IMR-90 (cell line): ENCODE measurements at regions not wholly inside any gene's neighbourhood (a gene's known extent, or its start where the extent isn't known, plus 50 kb on each side); places are given as distances from the start of the nearest gene placed in this dataset.

Source experiments
- ATAC-seq: fragments of 200-7000 bp; cut with Tn5 transposase; 2 replicates; pipeline ENCODE4 v1.9.1; 2020; ENCODE audit warnings: low read depth, mild to moderate bottlenecking, moderate library complexity
- BruUV-seq: library from RNA; stranded (reverse); fragments of 400-500 nt; replicated peaks from 2 replicates; lab custom pipeline; 2021; lab: Mats Ljungman, UMichigan
- CTCF ChIA-PET: fragments of 300-600 bp; formaldehyde crosslinking; extraction: SDS; loops from one replicate; lab custom pipeline; 2021; ENCODE audit warnings: antibody characterized with exemption; lab: Yijun Ruan, JAX
- POLR2A ChIA-PET: fragments of 300-600 bp; sonication (Branson Sonifier 250); formaldehyde crosslinking; loops from one replicate; lab custom pipeline; 2022; ENCODE audit warnings: antibody characterized with exemption; ENCODE audit not compliant: unreplicated experiment; lab: Charles Lee
- DNase-seq: peaks from one replicate; pipeline ENCODE4 v3.0.0; 2013
- H2AFZ ChIP-seq: replicated peaks from 2 replicates; pipeline ENCODE3; 2013; ENCODE audit warnings: low read length, mild to moderate bottlenecking; ENCODE audit not compliant: poor library complexity
- H2AK5ac ChIP-seq: 2 replicates; pipeline ENCODE4 v1.6.1; 2013; ENCODE audit warnings: low read depth, low read length, inconsistent platforms
- H2AK9ac ChIP-seq: replicated peaks from 2 replicates; pipeline ENCODE3; 2013; ENCODE audit warnings: mild to moderate bottlenecking, low read depth, low read length, moderate library complexity; ENCODE audit not compliant: poor library complexity
- H2BK120ac ChIP-seq: 2 replicates; pipeline ENCODE4 v1.6.1; 2013; ENCODE audit warnings: low read depth, low read length, inconsistent platforms
- H2BK15ac ChIP-seq: 3 replicates; pipeline ENCODE4 v1.6.1; 2013; ENCODE audit warnings: low read depth, low read length, inconsistent platforms
- H2BK20ac ChIP-seq: 2 replicates; pipeline ENCODE4 v1.6.1; 2013; ENCODE audit warnings: low read depth, mild to moderate bottlenecking, inconsistent platforms, low read length, moderate library complexity
- H2BK5ac ChIP-seq: 2 replicates; pipeline ENCODE4 v1.6.1; 2013; ENCODE audit warnings: mild to moderate bottlenecking, low read depth, low read length, inconsistent platforms; ENCODE audit not compliant: poor library complexity, severe bottlenecking
- H3K14ac ChIP-seq: replicated peaks from 2 replicates; pipeline ENCODE4 v1.6.1; 2013; ENCODE audit warnings: low read depth, low read length, inconsistent platforms
- H3K18ac ChIP-seq: 2 replicates; pipeline ENCODE4 v1.6.1; 2013; ENCODE audit warnings: low read depth, low read length, control low read depth
- H3K23ac ChIP-seq: 2 replicates; pipeline ENCODE4 v1.6.1; 2013; ENCODE audit warnings: low read depth, low read length, inconsistent platforms
- H3K27ac ChIP-seq: 2 replicates; pipeline ENCODE4 v1.5.1; 2013; ENCODE audit warnings: mild to moderate bottlenecking, control low read depth, low read length; ENCODE audit not compliant: insufficient read depth
- H3K27me3 ChIP-seq: 2 replicates; pipeline ENCODE4 v1.6.1; 2013; ENCODE audit warnings: low read length; ENCODE audit not compliant: control insufficient read depth, insufficient read depth
- H3K36me3 ChIP-seq: 2 replicates; pipeline ENCODE4 v1.6.1; 2013; ENCODE audit warnings: low read length, mixed read lengths; ENCODE audit not compliant: control insufficient read depth, insufficient read depth
- H3K4ac ChIP-seq: 2 replicates; pipeline ENCODE4 v1.6.1; 2013; ENCODE audit warnings: low read depth, low read length, inconsistent platforms
- H3K4me1 ChIP-seq: 2 replicates; pipeline ENCODE4 v1.6.1; 2013; ENCODE audit warnings: low read length, mixed read lengths; ENCODE audit not compliant: control insufficient read depth, insufficient read depth
- H3K4me2 ChIP-seq: 2 replicates; pipeline ENCODE4 v1.6.1; 2013; ENCODE audit warnings: low read depth, mild to moderate bottlenecking, control low read depth, low read length, moderate library complexity
- H3K4me3 ChIP-seq: 2 replicates; pipeline ENCODE4 v1.5.1; 2013; ENCODE audit warnings: low read depth, mild to moderate bottlenecking, control low read depth, low read length, moderate library complexity; ENCODE audit not compliant: insufficient read depth
- H3K56ac ChIP-seq: 2 replicates; pipeline ENCODE4 v1.6.1; 2013; ENCODE audit warnings: low read length, inconsistent platforms; ENCODE audit not compliant: insufficient read depth; ENCODE audit errors: extremely low read depth
- H3K79me1 ChIP-seq, 2 experiments: 2 replicates each; pipeline ENCODE4 v1.6.1; 2013; ENCODE audit warnings: low read length in 2 of 2, inconsistent platforms in 1 of 2, low read depth in 1 of 2
- H3K9ac ChIP-seq: 2 replicates; pipeline ENCODE4 v1.6.1; 2013; ENCODE audit warnings: low read depth, low read length, control low read depth
- H3K9me1 ChIP-seq: 2 replicates; pipeline ENCODE4 v1.6.1; 2013; ENCODE audit warnings: low read length, inconsistent platforms; ENCODE audit not compliant: insufficient read depth
- H3K9me3 ChIP-seq: 2 replicates; pipeline ENCODE4 v1.6.1; 2013; ENCODE audit warnings: low read length; ENCODE audit not compliant: control insufficient read depth, insufficient read depth
- H4K20me1 ChIP-seq: 2 replicates; pipeline ENCODE4 v1.6.1; 2013; ENCODE audit warnings: low read length, inconsistent platforms; ENCODE audit not compliant: insufficient read depth
- H4K5ac ChIP-seq: 2 replicates; pipeline ENCODE4 v1.6.1; 2013; ENCODE audit warnings: mild to moderate bottlenecking, low read depth, low read length, control low read depth
- H4K8ac ChIP-seq, 2 experiments: 2 replicates each; pipeline ENCODE4 v1.6.1; 2013; ENCODE audit warnings: low read depth in 2 of 2, low read length in 2 of 2, control low read depth in 1 of 2, inconsistent platforms in 1 of 2
- H4K91ac ChIP-seq: 2 replicates; pipeline ENCODE4 v1.6.1; 2013; ENCODE audit warnings: low read depth, low read length, inconsistent platforms; ENCODE audit not compliant: insufficient read depth
- BHLHE40 ChIP-seq: fragments of 150-350 bp; IDR thresholded peaks from 2 replicates; pipeline ENCODE4 v1.6.1; 2016; ENCODE audit warnings: mild to moderate bottlenecking, low read depth, low read length
- CEBPB ChIP-seq: IDR thresholded peaks from 2 replicates; pipeline ENCODE4 v1.6.1; 2012; ENCODE audit warnings: low read depth, low read length, improper control_type of control experiment
- CHD1 ChIP-seq: IDR thresholded peaks from 2 replicates; pipeline ENCODE4 v1.6.1; 2012; ENCODE audit warnings: low read depth, low read length, improper control_type of control experiment
- FOS ChIP-seq: fragments of 150-350 bp; IDR thresholded peaks from 2 replicates; pipeline ENCODE4 v1.6.1; 2016; ENCODE audit warnings: low read depth, low read length
- MAFK ChIP-seq: IDR thresholded peaks from 2 replicates; pipeline ENCODE4 v1.6.1; 2012; ENCODE audit warnings: low read depth, low read length, improper control_type of control experiment
- MAZ ChIP-seq: IDR thresholded peaks from 2 replicates; pipeline ENCODE4 v1.6.1; 2012; ENCODE audit warnings: low read depth, mild to moderate bottlenecking, low read length, improper control_type of control experiment, moderate library complexity, borderline replicate concordance
- MXI1 ChIP-seq: IDR thresholded peaks from 2 replicates; pipeline ENCODE4 v1.6.1; 2012; ENCODE audit warnings: low read depth, mild to moderate bottlenecking, low read length, moderate library complexity, borderline replicate concordance
- NFE2L2 ChIP-seq: fragments of 150-350 bp; IDR thresholded peaks from 2 replicates; pipeline ENCODE4 v1.6.1; 2016; ENCODE audit warnings: low read depth, mild to moderate bottlenecking, low read length
- POLR2A ChIP-seq: IDR thresholded peaks from 2 replicates; pipeline ENCODE4 v1.6.1; 2012; ENCODE audit warnings: mild to moderate bottlenecking, low read depth, low read length
- RAD21 ChIP-seq: IDR thresholded peaks from 2 replicates; pipeline ENCODE4 v1.6.1; 2012; ENCODE audit warnings: low read length, improper control_type of control experiment
- RCOR1 ChIP-seq: IDR thresholded peaks from 2 replicates; pipeline ENCODE4 v1.6.1; 2012; ENCODE audit warnings: mild to moderate bottlenecking, low read length, improper control_type of control experiment; ENCODE audit not compliant: insufficient replicate concordance
- RFX5 ChIP-seq: IDR thresholded peaks from 2 replicates; pipeline ENCODE4 v1.8.0; 2012; ENCODE audit warnings: low read depth, mild to moderate bottlenecking, low read length, moderate library complexity
- SMC3 ChIP-seq: fragments of 150-350 bp; IDR thresholded peaks from 2 replicates; pipeline ENCODE4 v1.6.1; 2016; ENCODE audit warnings: low read depth, mild to moderate bottlenecking, antibody characterized with exemption, low read length, moderate library complexity
- WGBS, 2 experiments: methylation state at CpG; one replicate each; pipeline versions ENCODE4 v1.1.5 to v1.1.7; 2013; ENCODE audit warnings: missing lambda C conversion rate in 2 of 2; ENCODE audit not compliant: insufficient read length in 1 of 2; ENCODE audit errors: extremely low coverage in 2 of 2; 5-methylcytosine and 5-hydroxymethylcytosine counted together
- dilution Hi-C: fragments of 300-500 bp; cut with HindIII; formaldehyde crosslinking; loops from one replicate; pipeline ENCODE4 v1.14.3; 2018; ENCODE audit warnings: low sequenced_read_pairs; ENCODE audit not compliant: unreplicated experiment
- in situ Hi-C: fragments of 300-500 bp; cut with MboI; formaldehyde crosslinking; loops from 3 replicates; pipeline ENCODE4 v1.14.3; 2019; ENCODE audit warnings: low sequenced_read_pairs, inconsistent platforms, mixed read lengths
- intact Hi-C: fragments of 100-400 bp; cut with micrococcal nuclease; formaldehyde crosslinking; loops from 2 replicates; pipeline ENCODE4 v1.10.0; 2022
- TF ChIP-seq, protein P1 (sequence below): fragments of 150-350 bp; IDR thresholded peaks from 2 replicates; pipeline ENCODE4 v1.6.1; 2016; ENCODE audit warnings: low read depth, mild to moderate bottlenecking, low read length, moderate library complexity, borderline replicate concordance
- TF ChIP-seq, protein P2 (sequence below): conservative IDR thresholded peaks from 2 replicates; pipeline ENCODE4 v1.5.1; 2012; ENCODE audit warnings: mild to moderate bottlenecking, low read depth, low read length, improper control_type of control experiment
- TF ChIP-seq, protein P3 (sequence below): fragments of 150-350 bp; IDR thresholded peaks from 2 replicates; pipeline ENCODE4 v1.6.1; 2017; ENCODE audit warnings: mild to moderate bottlenecking, antibody characterized with exemption, low read length, low read depth

DNA sequence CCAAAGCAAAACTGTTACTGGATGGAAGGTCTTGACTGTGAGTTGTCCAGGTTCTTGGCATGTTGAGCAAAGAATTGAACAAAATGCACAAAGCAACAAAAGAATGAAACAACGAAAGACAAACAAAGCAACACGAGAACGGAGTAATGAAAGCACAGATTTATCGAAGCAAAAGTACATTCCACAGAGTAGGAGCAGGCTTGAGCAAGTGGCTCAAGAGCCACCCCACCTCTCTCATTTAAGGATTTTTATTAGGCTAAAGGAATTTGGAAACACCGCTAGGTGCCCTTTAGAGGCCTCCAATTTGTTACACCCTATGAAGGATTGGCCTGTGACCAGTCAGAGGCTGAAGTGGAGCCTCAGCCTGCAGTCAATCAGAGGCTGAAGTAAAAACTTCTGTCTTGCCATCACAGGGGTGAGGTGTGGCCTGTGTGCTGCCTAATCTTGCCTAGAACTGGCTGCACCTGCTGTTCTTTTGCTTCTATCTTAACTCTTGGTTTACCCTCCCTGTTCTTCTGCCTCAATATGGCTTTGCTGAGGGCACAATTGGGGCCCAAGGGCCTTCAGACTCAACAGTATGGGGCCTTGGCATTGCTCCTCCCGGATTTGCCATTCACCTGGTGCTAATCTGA lies 59.4 kb upstream of the FTH1 start:
- Histone ChIP-seq H3K36me3 (no peaks in the 10 kb centered on the region), H2BK20ac (no peak overlapping the region), H2BK15ac (no peak overlapping the region), H2AFZ (no peak overlapping the region), H4K5ac (no peak overlapping the region), H3K23ac (no peak overlapping the region), H4K20me1 (no peaks in the 10 kb centered on the region), H4K8ac (no peak overlapping the region), H3K79me1 (no peaks in the 10 kb centered on the region), H3K27ac (no peak overlapping the region), H2BK120ac (no peak overlapping the region), H3K9me3 (peaks cover 11% of the 10 kb centered on the region), H3K18ac (no peak overlapping the region), H3K14ac (no peak overlapping the region), H3K4ac (no peak overlapping the region), H3K4me1 (peaks cover 6% of the 10 kb centered on the region; the same call in 1 of the 2 replicates), H3K27me3 (peaks cover 2% of the 10 kb centered on the region; the same call in 1 of the 2 replicates), H2AK5ac (no peak overlapping the region), H2BK5ac (no peak overlapping the region), H3K9me1 (no peaks in the 10 kb centered on the region), H4K91ac (no peak overlapping the region), H2AK9ac (no peak overlapping the region), H3K4me2 (no peak overlapping the region), H3K56ac (no peak overlapping the region), H3K4me3 (no peak overlapping the region), H3K9ac (no peak overlapping the region)
- dilution Hi-C loops (no loop called here), in situ Hi-C loops (loop anchor here (10.0 kb wide), 1 partner anchor 62 kb away; the partner anchor contains the start of gene FTH1), intact Hi-C loops (no loop called here)
- no TSS peak for BruUV-seq
- whole genome bisulfite sequencing, 2 experiments: no CpG with 5 or more reads among the region's 6 CpGs
- DNase-seq (no peak), ATAC-seq (no peak)
- TF ChIP-seq BHLHE40: no peak
- TF ChIP-seq CEBPB: no peak
- TF ChIP-seq NFE2L2: no peak
- TF ChIP-seq RFX5: no peak
- no peak for TF ChIP-seq SMC3
- TF ChIP-seq, protein P1, sequence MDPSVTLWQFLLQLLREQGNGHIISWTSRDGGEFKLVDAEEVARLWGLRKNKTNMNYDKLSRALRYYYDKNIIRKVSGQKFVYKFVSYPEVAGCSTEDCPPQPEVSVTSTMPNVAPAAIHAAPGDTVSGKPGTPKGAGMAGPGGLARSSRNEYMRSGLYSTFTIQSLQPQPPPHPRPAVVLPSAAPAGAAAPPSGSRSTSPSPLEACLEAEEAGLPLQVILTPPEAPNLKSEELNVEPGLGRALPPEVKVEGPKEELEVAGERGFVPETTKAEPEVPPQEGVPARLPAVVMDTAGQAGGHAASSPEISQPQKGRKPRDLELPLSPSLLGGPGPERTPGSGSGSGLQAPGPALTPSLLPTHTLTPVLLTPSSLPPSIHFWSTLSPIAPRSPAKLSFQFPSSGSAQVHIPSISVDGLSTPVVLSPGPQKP: no peak
- TF ChIP-seq, protein P2, sequence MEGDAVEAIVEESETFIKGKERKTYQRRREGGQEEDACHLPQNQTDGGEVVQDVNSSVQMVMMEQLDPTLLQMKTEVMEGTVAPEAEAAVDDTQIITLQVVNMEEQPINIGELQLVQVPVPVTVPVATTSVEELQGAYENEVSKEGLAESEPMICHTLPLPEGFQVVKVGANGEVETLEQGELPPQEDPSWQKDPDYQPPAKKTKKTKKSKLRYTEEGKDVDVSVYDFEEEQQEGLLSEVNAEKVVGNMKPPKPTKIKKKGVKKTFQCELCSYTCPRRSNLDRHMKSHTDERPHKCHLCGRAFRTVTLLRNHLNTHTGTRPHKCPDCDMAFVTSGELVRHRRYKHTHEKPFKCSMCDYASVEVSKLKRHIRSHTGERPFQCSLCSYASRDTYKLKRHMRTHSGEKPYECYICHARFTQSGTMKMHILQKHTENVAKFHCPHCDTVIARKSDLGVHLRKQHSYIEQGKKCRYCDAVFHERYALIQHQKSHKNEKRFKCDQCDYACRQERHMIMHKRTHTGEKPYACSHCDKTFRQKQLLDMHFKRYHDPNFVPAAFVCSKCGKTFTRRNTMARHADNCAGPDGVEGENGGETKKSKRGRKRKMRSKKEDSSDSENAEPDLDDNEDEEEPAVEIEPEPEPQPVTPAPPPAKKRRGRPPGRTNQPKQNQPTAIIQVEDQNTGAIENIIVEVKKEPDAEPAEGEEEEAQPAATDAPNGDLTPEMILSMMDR: no peak
- TF ChIP-seq FOS: no peak
- TF ChIP-seq MAZ: no peak
- TF ChIP-seq, protein P3, sequence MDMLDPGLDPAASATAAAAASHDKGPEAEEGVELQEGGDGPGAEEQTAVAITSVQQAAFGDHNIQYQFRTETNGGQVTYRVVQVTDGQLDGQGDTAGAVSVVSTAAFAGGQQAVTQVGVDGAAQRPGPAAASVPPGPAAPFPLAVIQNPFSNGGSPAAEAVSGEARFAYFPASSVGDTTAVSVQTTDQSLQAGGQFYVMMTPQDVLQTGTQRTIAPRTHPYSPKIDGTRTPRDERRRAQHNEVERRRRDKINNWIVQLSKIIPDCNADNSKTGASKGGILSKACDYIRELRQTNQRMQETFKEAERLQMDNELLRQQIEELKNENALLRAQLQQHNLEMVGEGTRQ: no peak
- no peak for TF ChIP-seq RCOR1
- TF ChIP-seq RAD21: no peak
- no peak for TF ChIP-seq MXI1
- TF ChIP-seq MAFK: no peak
- no peak for TF ChIP-seq CHD1
- no peak for TF ChIP-seq POLR2A
- ChIA-PET POLR2A (no interaction called here), CTCF (no interaction called here)
